Mucosa of rectum (tissue), 2 donors: ENCODE measurements at regions not wholly inside any gene's neighbourhood (a gene's known extent, or its start where the extent isn't known, plus 50 kb on each side); places are given as distances from the start of the nearest gene placed in this dataset.
"Not testable (repeated sequence)": the region's sequence is repeated elsewhere in the genome, so short reads cannot be mapped to it uniquely, and the experiment has no call there.

Experiments used
- H3K27ac ChIP-seq, 2 donors: one replicate each; pipeline ENCODE4 v1.7.0; 2013; ENCODE audit warnings: inconsistent platforms in 2 of 2, low read depth in 2 of 2, low read length in 2 of 2
- H3K27me3 ChIP-seq, 2 donors: one replicate each; pipeline ENCODE4 v1.7.0; 2013; ENCODE audit warnings: low read length in 2 of 2; ENCODE audit not compliant: control insufficient read depth in 2 of 2, insufficient read depth in 2 of 2
- H3K36me3 ChIP-seq, 2 donors: one replicate each; pipeline ENCODE4 v1.7.0; 2013; ENCODE audit warnings: low read length in 2 of 2; ENCODE audit not compliant: control insufficient read depth in 2 of 2, insufficient read depth in 2 of 2
- H3K4me1 ChIP-seq, 2 donors: one replicate each; pipeline ENCODE4 v1.7.0; 2013; ENCODE audit warnings: low read length in 2 of 2, mild to moderate bottlenecking in 1 of 2; ENCODE audit not compliant: control insufficient read depth in 2 of 2, insufficient read depth in 2 of 2
- H3K4me3 ChIP-seq, 2 donors: one replicate each; pipeline ENCODE4 v1.7.0; 2013; ENCODE audit warnings: low read length in 2 of 2
- H3K9ac ChIP-seq, 2 donors: one replicate each; pipeline ENCODE4 v1.7.0; 2013; ENCODE audit warnings: low read length in 2 of 2, low read depth in 1 of 2, mild to moderate bottlenecking in 1 of 2
- H3K9me3 ChIP-seq, 2 donors: one replicate each; pipeline ENCODE4 v1.7.0; 2013; ENCODE audit warnings: low read length in 2 of 2; ENCODE audit not compliant: control insufficient read depth in 2 of 2
- donor health status: healthy.
- donor health status: Normal muscosa, but diverticular disease.

GRCh38 chr4:34502086-34502485 lies 1742.2 kb downstream of the ARAP2 start:
- Histone ChIP-seq H3K4me1 (no peaks in the 10 kb centered on the region), H3K9me3 (no peaks in the 10 kb centered on the region), H3K36me3 (no peaks in the 10 kb centered on the region), H3K9ac (no peak overlapping the region), H3K27ac (no peak overlapping the region), H3K4me3 (no peak overlapping the region), H3K27me3 (no peaks in the 10 kb centered on the region)

GRCh38 chr4:34504731-34505130 lies 1739.6 kb downstream of the ARAP2 start:
- H3K27ac ChIP-seq, H3K9me3 ChIP-seq, H3K27me3 ChIP-seq, H3K36me3 ChIP-seq, H3K9ac ChIP-seq, H3K4me3 ChIP-seq, H3K4me1 ChIP-seq: not testable (repeated sequence)

- H3K9ac ChIP-seq, H3K27me3 ChIP-seq, H3K36me3 ChIP-seq, H3K27ac ChIP-seq, H3K4me1 ChIP-seq, H3K4me3 ChIP-seq, H3K9me3 ChIP-seq: not testable (repeated sequence)
These were observed 1737.7 kb downstream of the ARAP2 start for GRCh38 chr4:34506511-34507092.

- no peaks in the 10 kb centered on the region for H3K4me1 ChIP-seq
- H3K36me3 ChIP-seq, result no peaks in the 10 kb centered on the region
- H3K27me3 ChIP-seq, result no peaks in the 10 kb centered on the region
- no peaks in the 10 kb centered on the region for H3K9me3 ChIP-seq
- H3K27ac ChIP-seq, result no peak overlapping the region
- no peak overlapping the region for H3K4me3 ChIP-seq
- H3K9ac ChIP-seq, result no peak overlapping the region
These were observed 1731.7 kb downstream of the ARAP2 start for GRCh38 chr4:34512616-34513015.

GRCh38 chr4:34516524-34516923 lies 1727.8 kb downstream of the ARAP2 start:
- Histone ChIP-seq H3K4me1 (no peaks in the 10 kb centered on the region), H3K27ac (no peak overlapping the region), H3K36me3 (no peaks in the 10 kb centered on the region), H3K9me3 (no peaks in the 10 kb centered on the region), H3K9ac (no peak overlapping the region), H3K4me3 (no peak overlapping the region), H3K27me3 (no peaks in the 10 kb centered on the region)

GRCh38 chr4:34534916-34535315 lies 1709.4 kb downstream of the ARAP2 start:
- no peaks in the 10 kb centered on the region for H3K27me3 ChIP-seq
- H3K27ac ChIP-seq, result no peak overlapping the region
- no peaks in the 10 kb centered on the region for H3K9me3 ChIP-seq
- H3K4me3 ChIP-seq, result no peak overlapping the region
- H3K9ac ChIP-seq, result no peak overlapping the region
- no peaks in the 10 kb centered on the region for H3K4me1 ChIP-seq
- H3K36me3 ChIP-seq, result no peaks in the 10 kb centered on the region

- Histone ChIP-seq H3K36me3 (no peaks in the 10 kb centered on the region), H3K9ac (no peak overlapping the region), H3K27me3 (no peaks in the 10 kb centered on the region), H3K27ac (no peak overlapping the region), H3K4me3 (no peak overlapping the region), H3K4me1 (no peaks in the 10 kb centered on the region), H3K9me3 (no peaks in the 10 kb centered on the region)
These were observed 1678.2 kb downstream of the ARAP2 start for GRCh38 chr4:34566091-34566490.

GRCh38 chr4:34572026-34572425 lies 1672.3 kb downstream of the ARAP2 start:
- H3K4me3 ChIP-seq, result no peak overlapping the region

GRCh38 chr4:34615315-34615714 lies 1629.0 kb downstream of the ARAP2 start:
- H3K27ac ChIP-seq, result no peak overlapping the region
- no peaks in the 10 kb centered on the region for H3K9me3 ChIP-seq
- H3K36me3 ChIP-seq, result no peaks in the 10 kb centered on the region
- H3K4me1 ChIP-seq, result no peaks in the 10 kb centered on the region
- H3K9ac ChIP-seq, result no peak overlapping the region
- no peaks in the 10 kb centered on the region for H3K27me3 ChIP-seq
- H3K4me3 ChIP-seq, result no peak overlapping the region

More at GRCh38 chr4:34572026-34572425, 1672.3 kb downstream of the ARAP2 start:
- no peaks in the 10 kb centered on the region for H3K27me3 ChIP-seq
- no peaks in the 10 kb centered on the region for H3K36me3 ChIP-seq
- H3K9ac ChIP-seq, result no peak overlapping the region
- H3K9me3 ChIP-seq, result no peaks in the 10 kb centered on the region
- no peaks in the 10 kb centered on the region for H3K4me1 ChIP-seq
- no peak overlapping the region for H3K27ac ChIP-seq

- Histone ChIP-seq H3K9ac (no peak overlapping the region), H3K4me3 (no peak overlapping the region), H3K9me3 (no peaks in the 10 kb centered on the region), H3K36me3 (no peaks in the 10 kb centered on the region), H3K4me1 (no peaks in the 10 kb centered on the region), H3K27ac (no peak overlapping the region), H3K27me3 (no peaks in the 10 kb centered on the region)
These were observed 1624.7 kb downstream of the ARAP2 start for GRCh38 chr4:34619531-34620162.
